ENCODE measurements at regions not wholly inside any gene's neighbourhood (a gene's known extent, or its start where the extent isn't known, plus 50 kb on each side); places are given as distances from the start of the nearest gene placed in this dataset.

DNA sequence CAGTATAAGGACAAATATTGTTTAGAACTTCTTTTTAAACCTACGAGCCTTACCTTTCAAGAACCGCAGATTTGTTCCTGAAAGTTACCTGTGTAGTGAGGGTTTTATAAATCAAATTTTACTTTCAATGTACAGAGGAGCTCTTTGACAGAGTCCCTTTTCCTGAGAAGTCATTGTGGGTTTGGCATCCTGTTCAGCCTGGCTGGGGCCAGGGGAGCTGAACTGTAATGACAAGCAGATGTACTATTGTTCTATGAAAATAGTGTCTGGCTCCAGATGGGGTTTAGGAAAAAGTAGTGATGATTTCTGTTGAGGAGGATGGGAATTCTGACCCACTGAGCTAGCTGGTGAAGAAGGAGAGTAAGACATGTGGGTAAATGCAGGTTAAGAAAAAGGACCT, 196.2 kb upstream of the PGRMC2 start:
- TF ChIP-seq EZH2 (IDR thresholded peaks at IDR 0.05; ENCODE audit: insufficient read depth, poor library complexity, severe bottlenecking) (no peak), EZH2phosphoT487 (IDR thresholded peaks at IDR 0.05; ENCODE audit: insufficient read depth, low read depth) (no peak)

Data from GM23248 (cell line).